GM18517 (cell line): ENCODE measurements at regions not wholly inside any gene's neighbourhood (a gene's known extent, or its start where the extent isn't known, plus 50 kb on each side); places are given as distances from the start of the nearest gene placed in this dataset.
"Not testable (repeated sequence)": the region's sequence is repeated elsewhere in the genome, so short reads cannot be mapped to it uniquely, and the experiment has no call there.

Experiments
- ATAC-seq: cut with Tn5 transposase; IDR thresholded peaks from one replicate; pipeline ENCODE4 v1.9.1; 2021; ENCODE audit warnings: mild to moderate bottlenecking, moderate library complexity; ENCODE audit not compliant: unreplicated experiment

DNA sequence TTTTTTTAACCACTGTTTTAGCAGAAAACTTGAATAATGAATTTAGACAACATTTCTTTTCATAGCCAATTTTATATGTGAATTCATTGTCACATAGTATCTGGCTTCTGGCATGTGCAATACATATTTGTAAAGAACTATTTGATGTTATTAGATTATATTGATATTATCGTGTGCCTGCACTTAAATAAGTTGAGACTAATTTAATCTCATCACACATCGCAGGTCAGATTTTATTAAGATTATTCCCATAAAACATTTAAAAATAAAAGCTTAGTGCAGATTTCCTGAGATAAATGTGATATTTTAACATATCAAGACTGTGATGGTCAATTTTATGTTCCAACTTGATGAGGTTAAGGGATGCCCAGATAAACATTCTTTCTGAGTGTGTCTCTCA is 1565.3 kb upstream of the LRRTM3 start:
- no peak for ATAC-seq

DNA sequence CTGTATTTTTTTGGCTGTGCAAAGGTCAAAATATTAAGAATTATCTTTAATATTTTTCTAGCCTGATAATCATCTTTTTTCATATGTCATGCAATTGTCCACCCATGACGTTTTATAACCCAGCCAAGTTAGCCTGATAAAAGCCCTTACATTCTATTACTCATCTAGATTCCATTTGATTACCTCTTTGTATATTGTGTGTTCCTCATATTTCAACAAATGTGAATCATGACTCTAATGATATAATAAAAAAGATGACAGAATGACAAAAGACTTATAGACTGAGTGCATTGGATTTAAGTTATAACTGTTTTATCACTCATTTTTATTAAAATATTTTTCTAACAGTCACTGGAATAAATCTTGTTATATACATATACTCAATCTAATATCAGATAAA is 1560.0 kb upstream of the LRRTM3 start:
- ATAC-seq = no peak

DNA sequence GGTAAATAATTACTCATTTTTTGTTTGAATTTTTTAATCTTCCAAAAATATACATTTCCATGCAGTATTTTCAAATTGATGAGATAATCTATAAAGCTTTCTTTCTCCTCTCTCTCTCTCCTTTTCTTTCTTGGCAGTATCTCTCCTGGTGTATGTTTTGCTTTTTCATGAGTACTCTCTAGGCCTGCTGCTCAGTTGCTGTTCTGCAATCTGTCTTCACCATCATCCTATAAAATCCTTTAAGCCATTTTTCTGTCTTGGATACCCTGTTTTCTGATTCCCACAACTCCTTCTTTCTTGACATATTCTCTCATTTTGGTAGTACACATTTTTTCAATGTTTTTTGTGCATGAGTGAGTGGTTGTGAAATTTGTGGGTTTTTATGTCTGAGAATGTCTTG is 1558.1 kb upstream of the LRRTM3 start:
- no peak for ATAC-seq

DNA sequence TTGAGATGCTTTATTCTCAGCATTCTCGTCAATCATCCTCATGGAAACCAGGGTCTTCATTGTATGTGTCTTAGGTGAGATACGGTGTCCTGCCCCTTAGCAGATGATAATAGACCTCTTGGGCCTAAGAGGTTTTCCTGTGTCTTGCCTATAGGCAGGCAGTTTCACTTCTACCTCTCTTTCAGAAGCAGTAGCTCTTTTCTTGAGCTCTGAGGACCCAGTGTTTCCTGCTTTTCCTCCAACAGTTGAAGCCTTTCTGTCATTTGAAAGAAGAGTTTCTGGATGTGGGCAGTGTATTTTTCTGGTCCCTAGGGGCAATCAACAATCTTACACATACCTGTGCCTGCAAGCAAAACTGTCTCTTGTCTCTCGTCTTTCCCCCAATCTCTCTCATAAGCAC is 1550.3 kb upstream of the LRRTM3 start:
- no peak for ATAC-seq

DNA sequence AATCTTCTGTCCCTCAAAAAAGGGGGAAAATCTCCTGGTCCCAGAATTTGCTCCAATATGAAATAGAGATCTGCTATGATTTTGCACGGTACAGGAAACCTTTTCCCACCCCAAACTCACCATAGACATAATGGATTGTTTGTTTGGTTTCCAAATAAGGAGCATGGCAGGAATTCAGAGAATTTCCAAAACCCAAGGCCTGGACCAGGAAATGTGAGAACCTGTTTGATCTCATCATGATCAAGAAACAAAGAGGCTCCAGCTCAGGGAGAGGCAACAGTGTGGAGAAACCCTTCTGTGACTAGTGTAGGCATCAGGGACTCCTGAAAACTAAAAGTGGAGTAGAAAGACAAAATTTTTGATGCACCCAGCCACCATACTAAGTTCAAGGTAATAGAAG is 1548.1 kb upstream of the LRRTM3 start:
- ATAC-seq = no peak

DNA sequence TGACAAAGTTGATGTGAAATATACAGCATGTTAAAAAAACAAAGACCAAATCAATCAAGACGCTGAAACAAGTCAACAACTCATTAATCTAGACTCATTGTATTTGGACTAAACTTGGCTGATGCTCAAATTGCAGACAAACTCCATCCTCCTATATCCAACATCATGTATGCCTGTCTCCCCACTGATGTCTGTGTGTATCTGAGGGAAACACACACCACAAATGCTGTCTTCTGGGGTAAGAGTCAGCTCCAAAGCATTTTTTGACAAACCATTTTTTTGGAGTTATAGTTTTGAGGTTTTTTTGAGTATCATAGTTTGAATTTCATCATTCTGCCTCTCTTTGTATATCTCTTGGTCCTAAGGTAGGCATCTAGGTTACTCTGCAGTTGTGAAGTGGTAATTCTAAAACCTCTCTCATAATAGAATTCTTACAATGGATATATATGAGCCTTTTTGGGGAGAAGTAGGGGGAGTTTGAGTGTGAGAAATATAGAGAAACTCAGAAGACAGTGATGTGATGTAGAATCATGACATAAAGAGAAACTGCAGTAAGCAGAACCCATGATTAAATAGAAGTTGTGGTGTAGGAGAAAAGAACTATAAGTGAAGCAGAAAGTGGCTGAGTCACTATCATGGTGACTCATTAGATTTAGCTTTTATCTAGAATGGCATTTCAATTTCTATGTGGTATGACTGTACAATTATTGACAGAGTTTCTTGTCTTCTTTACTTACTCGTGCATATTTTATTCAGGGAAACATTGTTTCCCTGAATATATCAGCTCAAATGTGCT is 1531.1 kb upstream of the LRRTM3 start:
- no peak for ATAC-seq

DNA sequence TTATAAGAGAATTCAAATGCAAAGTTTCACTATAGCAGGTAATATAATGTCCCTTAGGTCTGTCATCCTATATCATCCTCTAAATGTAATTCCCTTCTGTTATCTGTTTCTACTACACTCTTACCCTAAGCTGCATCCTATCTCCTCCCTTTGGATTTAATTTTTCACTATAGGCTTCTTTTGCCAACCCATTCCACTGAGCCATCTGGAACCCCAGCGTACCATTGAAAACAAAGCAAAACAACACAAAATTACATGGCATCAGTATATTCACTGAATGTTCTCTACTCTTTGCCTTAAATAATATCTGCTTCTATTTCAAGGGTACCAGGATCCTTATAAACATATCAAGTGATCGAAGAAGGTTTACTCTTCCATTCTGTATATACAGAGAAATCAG is 1530.2 kb upstream of the LRRTM3 start:
- no peak for ATAC-seq

DNA sequence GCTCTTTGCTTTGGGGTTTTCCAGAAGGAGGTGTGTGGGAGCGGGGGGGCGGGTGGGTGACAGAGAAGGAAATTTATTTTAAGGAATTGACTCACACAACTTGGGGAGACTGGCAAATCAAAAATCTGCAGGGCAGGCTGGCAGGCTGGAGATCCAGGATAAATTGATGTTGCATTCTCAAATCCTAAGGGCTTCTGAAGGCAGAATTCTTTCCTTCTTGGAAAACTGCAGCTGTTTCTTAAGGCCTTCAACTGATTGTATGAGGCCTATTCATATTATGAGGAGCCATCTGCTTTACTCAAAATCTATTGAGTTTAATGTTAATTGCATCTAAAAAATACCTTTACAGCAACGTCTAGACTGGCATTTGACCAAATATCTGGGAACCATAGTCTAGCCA is 1528.8 kb upstream of the LRRTM3 start:
- no peak for ATAC-seq

DNA sequence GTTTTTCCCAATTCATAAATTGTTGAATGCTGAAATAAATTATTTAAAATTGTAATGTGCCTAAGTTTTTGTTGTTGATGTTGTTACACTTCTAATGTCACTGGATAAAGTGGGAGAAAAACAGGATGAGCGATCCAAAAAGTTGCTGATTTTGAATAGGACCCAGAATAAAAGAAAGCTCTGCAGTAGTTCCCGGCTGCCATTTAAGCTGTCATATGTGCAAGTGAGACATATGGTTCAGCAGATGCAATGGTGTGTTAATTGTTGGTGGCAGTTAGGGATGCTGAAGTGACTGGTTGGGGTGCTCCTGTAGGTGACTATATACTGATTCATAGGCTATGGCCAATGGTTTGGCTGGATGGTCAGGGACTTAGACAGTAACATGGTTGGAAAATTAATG is 1517.4 kb upstream of the LRRTM3 start:
- no peak for ATAC-seq

DNA sequence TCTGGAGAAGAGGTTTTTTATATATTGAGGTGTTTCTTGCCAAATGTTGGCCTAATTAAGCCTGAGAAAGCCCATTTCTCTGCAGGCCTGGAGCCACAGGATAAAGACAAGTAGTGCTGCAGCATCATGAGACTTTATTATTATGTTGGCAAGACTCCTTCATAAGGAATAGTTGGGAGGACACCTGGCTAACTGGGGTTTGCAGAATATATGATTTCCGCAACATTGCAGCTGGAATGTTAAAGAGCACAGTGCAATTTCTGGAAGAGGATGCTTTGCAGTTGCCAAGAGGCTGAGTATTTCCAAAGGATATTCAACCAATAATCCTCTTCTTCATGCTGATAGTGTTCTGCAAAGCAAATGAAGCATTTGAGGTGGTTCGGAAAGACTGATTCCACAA is 1512.8 kb upstream of the LRRTM3 start:
- ATAC-seq = no peak

DNA sequence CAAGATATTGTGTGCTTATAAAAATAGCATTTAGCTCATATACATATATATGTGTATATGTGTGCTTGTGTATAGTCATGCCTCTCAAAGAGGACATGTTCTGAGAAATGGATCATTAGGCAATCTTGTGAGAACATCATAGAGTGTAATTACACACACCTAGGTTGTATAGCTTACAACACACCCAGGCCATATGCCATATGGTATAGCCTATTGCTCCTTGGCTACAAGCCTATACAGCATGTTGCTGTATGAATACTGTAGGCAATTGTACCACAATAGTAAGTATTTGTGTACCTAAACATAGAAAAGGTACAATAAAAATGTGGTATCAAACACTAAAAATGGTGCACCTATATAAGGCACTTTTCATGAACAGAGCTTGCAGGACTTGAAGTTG is 1510.5 kb upstream of the LRRTM3 start:
- ATAC-seq = no peak

DNA sequence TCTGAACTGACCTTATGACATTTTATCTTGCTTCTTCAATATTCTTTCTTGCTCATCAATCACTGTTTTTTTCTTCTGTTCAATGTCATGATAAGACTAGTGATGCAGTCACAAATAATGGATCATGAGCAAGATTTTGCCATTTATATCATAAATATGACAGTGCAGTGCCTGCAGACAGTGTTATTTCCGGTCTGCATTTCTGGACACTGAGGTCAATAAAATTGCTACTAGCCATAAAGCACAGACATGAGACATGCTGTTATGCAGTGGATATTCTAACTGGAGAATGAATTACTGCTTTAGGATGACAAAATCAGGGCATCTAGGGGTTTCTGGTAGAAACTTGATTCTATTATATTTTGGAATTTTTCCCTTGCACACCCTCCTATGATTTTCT is 1509.7 kb upstream of the LRRTM3 start:
- no peak for ATAC-seq

DNA sequence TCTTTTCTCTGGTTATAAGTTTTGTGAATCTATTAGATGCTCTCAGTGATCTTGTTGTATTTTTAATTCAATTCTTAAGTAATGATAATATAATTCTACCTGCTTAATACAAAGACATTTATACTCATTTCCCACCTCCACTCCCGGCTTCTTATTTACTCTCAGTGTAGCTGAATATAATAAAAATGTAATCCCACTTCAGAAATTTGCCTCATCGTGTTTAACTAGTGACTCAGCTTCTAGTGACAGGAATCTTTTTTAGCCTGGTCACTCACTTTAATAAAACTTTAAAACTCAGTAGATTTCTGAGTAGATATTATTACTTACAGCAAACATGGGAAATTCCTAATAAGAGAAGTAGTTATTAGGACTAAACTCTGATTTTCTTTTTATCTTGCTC is 1506.2 kb upstream of the LRRTM3 start:
- ATAC-seq = no peak

DNA sequence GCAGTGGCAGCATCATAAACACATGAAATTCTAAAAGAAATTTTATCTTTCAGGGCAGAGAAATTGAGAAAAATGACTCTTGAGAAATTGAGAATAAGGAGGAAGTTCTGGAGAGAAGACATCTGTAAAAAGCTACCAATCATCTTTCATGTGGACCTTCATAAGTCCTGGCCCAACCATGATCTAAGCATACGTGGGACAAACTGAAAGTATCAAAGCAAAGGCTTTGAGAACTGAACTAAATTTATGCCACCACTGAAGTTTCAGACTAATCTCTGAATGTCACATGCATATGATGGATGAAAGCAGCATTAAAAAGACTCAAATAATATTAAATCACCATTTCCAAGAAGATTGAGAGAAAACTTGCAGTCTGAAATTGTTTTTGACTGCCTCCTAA is 1502.8 kb upstream of the LRRTM3 start:
- ATAC-seq = no peak

DNA sequence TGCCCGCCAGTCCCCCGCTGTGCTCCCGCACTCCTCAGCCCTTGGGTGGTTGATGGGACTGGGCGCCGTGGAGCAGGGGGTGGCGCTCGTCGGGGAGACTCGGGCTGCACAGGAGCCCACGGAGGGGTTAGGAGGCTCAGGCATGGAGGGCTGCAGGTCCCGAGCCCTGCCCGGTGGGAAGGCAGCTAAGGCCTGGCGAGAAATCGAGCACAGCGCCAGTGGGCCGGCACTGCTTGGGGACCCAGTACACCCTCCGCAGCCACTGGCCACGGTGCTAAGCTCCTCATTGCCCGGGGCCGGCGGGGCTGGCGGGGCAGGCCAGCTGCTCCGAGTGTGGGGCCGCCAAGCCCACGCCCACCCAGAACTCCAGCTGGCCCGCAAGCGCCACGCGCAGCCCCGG is 1496.5 kb upstream of the LRRTM3 start:
- not testable (repeated sequence) for ATAC-seq

DNA sequence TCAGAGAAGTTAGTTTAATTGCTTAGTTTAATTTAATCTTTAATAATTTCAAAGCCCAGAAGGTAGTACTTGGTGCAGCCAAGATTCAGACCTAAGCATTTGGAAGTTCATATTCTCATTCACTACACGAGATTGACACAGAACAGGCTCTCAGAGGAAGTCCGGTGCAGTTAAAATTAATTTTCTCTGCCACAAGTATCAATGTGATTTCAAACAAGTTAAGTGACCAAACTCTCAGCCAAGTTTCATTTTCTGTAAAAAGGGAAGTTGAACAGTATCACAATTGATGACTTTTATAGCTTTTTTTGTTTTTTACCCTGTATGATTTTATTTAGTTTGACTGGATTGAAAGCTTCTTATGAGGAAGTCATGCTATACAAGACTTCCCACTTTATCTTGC is 1494.9 kb upstream of the LRRTM3 start:
- ATAC-seq = no peak

DNA sequence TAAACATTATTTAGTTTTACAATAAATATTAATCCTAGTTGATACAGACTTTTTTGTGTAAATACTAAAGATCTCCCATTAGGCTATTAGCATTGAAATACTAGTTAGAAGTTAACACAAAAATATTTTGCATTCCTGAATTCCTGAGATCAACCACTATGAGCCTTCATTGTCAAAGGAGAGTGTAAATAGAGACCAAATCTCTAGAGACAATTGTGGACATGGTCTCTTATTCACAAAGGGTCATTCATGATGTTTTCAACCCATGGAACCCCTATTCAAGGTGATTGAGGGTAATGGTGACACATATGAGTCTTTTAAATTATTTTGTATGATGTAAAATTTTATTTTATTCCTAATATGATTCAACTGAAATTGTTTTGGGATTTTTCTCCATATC is 1454.8 kb upstream of the LRRTM3 start:
- no peak for ATAC-seq

DNA sequence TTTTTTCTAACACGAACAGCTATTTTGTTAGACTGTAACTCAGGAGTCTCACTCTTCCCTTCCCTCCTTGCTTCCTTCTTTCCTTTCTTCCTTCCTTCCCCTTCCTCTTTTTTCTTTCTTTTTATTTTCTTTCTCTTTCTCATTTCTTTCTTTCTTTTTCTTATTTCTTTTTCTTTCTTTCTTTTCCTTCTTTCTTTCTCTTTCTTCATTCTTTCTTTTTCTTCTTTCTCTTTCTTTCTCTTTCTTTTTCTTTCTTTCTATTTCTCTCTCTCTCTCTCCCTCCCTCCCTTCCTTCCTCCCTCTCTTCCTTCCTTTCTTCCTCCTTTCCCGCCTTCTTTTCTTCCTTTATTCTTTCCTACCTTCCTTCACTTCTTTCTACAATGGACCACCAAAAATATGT is 1443.0 kb upstream of the LRRTM3 start:
- ATAC-seq = no peak

DNA sequence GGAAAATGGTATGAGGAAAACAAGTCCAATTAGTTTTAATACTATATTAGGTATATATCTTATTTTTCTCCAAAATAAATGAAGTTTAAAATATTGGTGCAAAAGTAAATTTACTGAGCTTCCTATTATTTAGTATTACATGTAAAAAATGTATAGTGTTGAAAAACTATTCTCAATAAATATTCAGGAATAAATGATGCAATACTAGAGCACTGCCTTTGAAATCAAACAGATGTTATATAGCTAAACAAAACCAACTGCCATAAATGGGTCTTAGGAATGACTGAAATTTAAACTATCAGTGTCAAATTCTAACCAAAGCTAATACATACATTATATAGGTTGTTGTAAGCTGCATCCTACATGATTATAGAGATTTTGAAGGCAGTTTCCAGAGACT is 1434.0 kb upstream of the LRRTM3 start:
- ATAC-seq = no peak

DNA sequence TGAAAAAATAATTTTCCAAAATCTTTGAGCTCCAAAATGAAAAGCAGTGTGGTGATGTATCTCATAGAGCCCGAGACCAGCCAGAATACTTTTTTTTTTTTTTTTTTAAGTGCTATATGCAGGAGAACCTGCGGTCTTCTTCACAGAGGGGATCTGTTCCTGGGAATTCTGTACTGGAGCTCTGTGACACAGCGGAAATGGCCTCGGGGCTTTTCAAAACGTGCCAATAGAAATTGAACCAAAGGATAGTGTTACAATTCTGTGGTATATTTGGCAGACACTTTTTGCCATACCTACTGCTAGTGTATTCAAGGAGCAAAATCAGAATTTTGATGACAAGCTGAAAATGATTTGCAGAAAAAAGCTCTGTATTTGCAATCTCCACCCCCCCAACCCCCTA is 1429.3 kb upstream of the LRRTM3 start:
- no peak for ATAC-seq

DNA sequence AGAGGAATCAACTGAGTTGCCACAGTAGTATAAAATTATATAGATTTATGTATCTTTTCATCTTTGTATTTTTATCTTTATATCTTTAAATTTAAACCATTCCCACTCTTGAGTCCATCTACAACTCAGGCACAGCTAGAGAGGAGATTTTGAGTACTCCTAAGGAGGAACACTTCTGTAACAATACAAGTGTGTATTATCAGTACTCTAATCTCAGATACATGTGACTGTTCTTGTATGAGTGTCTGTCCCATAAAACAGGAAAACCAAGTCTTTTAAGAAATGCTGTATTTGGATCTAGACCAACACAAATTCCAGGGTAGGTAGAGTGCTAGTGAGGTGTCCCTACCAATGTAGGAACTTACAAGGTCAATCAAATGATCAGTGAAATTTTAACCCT is 1428.0 kb upstream of the LRRTM3 start:
- no peak for ATAC-seq

DNA sequence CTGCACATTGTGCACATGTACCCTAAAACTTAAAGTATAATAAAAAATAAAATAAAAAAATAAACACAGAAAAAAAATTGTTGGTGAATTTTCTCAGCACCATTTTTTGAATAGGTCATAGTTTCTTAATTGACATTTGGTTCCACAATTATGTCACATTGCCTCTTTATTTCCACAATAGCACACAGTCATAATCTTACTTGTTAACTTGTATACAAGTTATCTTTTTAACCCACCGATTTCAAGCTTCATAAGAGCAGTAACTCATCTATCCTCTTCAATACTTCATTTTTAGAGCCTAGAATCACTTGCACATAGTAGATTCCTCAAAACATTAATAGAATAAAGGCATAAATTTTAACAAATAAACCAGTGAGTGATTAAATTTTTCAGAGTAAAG is 1425.1 kb upstream of the LRRTM3 start:
- no peak for ATAC-seq

DNA sequence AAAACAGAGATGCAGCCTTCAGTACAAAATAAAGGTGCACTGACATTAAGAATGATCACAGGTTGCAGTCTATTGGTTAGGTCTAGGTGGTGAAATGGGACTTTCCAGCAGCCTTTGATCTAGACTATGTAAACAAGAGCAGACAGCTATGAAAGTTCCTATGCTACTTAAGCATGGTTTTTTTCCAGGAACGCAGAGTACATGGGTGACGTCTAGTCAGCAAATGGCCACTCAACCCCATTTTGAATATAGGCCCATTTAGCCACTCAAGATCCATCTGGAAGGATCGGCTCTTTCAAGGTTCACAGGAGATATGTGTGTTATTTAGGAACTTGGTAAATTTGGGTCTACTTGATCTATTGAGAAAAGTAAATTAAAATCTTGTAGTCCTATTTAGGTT is 1424.6 kb upstream of the LRRTM3 start:
- ATAC-seq = no peak
